ENCODE measurements at regions not wholly inside any gene's neighbourhood (a gene's known extent, or its start where the extent isn't known, plus 50 kb on each side); places are given as distances from the start of the nearest gene placed in this dataset.

GRCh38 chr10:10499839-10500238 is 517.8 kb upstream of the CELF2 start (continued):
- TF ChIP-seq SP1 (IDR thresholded peaks at IDR 0.05; ENCODE audit: low read depth), result no peak
- TF ChIP-seq ATF3 (IDR thresholded peaks at IDR 0.05), result no peak
- no peak for TF ChIP-seq POLR2A (IDR thresholded peaks at IDR 0.05; ENCODE audit: borderline replicate concordance, extremely low read depth, insufficient read depth, insufficient read length)
- no peak for TF ChIP-seq ZNF274 (IDR thresholded peaks at IDR 0.05; ENCODE audit: low read depth, low read length)
- no peak for TF ChIP-seq YY1 (IDR thresholded peaks at IDR 0.05; ENCODE audit: extremely low read depth, insufficient replicate concordance, low read depth, low read length)

DNA sequence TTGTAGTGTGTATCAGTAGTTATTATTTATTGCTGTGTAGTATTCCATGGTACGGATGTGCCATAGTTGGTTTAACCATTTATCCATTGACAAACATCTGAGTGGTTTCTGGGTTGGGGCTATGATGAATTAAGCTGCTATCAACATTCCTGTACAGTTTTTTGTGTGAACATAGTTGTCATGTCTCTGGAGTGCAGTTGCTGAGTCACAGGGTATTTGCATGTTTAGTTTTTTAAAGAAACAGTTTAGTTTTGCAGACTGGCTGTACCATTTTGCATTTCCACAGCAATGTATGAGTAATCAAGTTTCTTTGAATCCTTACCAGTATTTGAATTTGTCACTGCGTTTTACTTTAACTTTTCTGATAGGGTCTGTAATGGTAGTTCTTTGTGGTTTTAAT is 516.7 kb upstream of the CELF2 start:
- H3K9ac ChIP-seq (ENCODE audit: low read length), result no peak overlapping the region
- TF ChIP-seq EGR1 (IDR thresholded peaks at IDR 0.05; ENCODE audit: low read depth) (no peak), CTCF (IDR thresholded peaks at IDR 0.05 in 2 of 3, conservative IDR thresholded peaks at IDR 0.05 in 1 of 3; ENCODE audit: borderline replicate concordance in 1 of 3, insufficient read depth in 1 of 3, low read depth in 2 of 3, low read length in 2 of 3) (no peak), CEBPB (IDR thresholded peaks at IDR 0.05; ENCODE audit: low read depth) (no peak), FOSL1 (IDR thresholded peaks at IDR 0.05; ENCODE audit: low read depth) (no peak), POLR2A (IDR thresholded peaks at IDR 0.05; ENCODE audit: borderline replicate concordance, extremely low read depth, insufficient read depth, insufficient read length) (no peak), RAD21 (IDR thresholded peaks at IDR 0.05; ENCODE audit: low read depth) (no peak), ZFX (IDR thresholded peaks at IDR 0.05) (no peak), POLR2AphosphoS5 (IDR thresholded peaks at IDR 0.05; ENCODE audit: low read depth, low read length) (no peak)
- TF ChIP-seq, protein P1, sequence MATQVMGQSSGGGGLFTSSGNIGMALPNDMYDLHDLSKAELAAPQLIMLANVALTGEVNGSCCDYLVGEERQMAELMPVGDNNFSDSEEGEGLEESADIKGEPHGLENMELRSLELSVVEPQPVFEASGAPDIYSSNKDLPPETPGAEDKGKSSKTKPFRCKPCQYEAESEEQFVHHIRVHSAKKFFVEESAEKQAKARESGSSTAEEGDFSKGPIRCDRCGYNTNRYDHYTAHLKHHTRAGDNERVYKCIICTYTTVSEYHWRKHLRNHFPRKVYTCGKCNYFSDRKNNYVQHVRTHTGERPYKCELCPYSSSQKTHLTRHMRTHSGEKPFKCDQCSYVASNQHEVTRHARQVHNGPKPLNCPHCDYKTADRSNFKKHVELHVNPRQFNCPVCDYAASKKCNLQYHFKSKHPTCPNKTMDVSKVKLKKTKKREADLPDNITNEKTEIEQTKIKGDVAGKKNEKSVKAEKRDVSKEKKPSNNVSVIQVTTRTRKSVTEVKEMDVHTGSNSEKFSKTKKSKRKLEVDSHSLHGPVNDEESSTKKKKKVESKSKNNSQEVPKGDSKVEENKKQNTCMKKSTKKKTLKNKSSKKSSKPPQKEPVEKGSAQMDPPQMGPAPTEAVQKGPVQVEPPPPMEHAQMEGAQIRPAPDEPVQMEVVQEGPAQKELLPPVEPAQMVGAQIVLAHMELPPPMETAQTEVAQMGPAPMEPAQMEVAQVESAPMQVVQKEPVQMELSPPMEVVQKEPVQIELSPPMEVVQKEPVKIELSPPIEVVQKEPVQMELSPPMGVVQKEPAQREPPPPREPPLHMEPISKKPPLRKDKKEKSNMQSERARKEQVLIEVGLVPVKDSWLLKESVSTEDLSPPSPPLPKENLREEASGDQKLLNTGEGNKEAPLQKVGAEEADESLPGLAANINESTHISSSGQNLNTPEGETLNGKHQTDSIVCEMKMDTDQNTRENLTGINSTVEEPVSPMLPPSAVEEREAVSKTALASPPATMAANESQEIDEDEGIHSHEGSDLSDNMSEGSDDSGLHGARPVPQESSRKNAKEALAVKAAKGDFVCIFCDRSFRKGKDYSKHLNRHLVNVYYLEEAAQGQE (IDR thresholded peaks at IDR 0.05; ENCODE audit: low read depth), result no peak
- TF ChIP-seq, protein P2, sequence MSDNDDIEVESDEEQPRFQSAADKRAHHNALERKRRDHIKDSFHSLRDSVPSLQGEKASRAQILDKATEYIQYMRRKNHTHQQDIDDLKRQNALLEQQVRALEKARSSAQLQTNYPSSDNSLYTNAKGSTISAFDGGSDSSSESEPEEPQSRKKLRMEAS (IDR thresholded peaks at IDR 0.05), result no peak
- peaks cover 23 to 27% of the 10 kb centered on the region in 2 experiments; a peak in 3 of 4 replicates for H3K9me3 ChIP-seq (ENCODE audit: control insufficient read depth in 1 of 2, insufficient read depth in 1 of 2, low read depth in 1 of 2, low read length in 2 of 2)
- no peaks in the 10 kb centered on the region for H3K36me3 ChIP-seq (ENCODE audit: control insufficient read depth in 1 of 2, insufficient read depth in 2 of 2, low read length in 2 of 2)
- POLR2A ChIA-PET, result no interaction called here
- intact Hi-C loops (cut with micrococcal nuclease), result no loop called here
- no peak overlapping the region for H2AFZ ChIP-seq (ENCODE audit: low read depth, low read length, poor library complexity, severe bottlenecking)
- H3K27ac ChIP-seq (ENCODE audit: low read depth, low read length), result no peak overlapping the region
- no peaks in the 10 kb centered on the region for H3K9me2 ChIP-seq (ENCODE audit: insufficient read depth)
- no peak for DNase-seq (ENCODE audit: low read depth, low spot score)
- H3K4me3 ChIP-seq (replicated peaks in 1 of 2; ENCODE audit: low read depth in 1 of 2, low read length in 2 of 2), result no peak overlapping the region
- H3K4me1 ChIP-seq (ENCODE audit: control insufficient read depth in 1 of 2, insufficient read depth in 2 of 2, low read length in 2 of 2), result no peaks in the 10 kb centered on the region
- H4K20me1 ChIP-seq (ENCODE audit: insufficient read depth), result no peaks in the 10 kb centered on the region
- CTCF ChIA-PET, result no interaction called here
- ATAC-seq, result no peak
- H3K4me2 ChIP-seq (ENCODE audit: low read length), result no peak overlapping the region
- H3K27me3 ChIP-seq (ENCODE audit: insufficient read depth, low read length), result no peaks in the 10 kb centered on the region
- RAD21 ChIA-PET (ENCODE audit: low non-redundant PET in 1 of 2, low total read pairs in 2 of 2, uncharacterized antibody in 2 of 2, unreplicated experiment in 2 of 2), result no interaction called here
- no TSS peak for BruUV-seq (replicated peaks)
- no peaks in the 10 kb centered on the region for H3K79me2 ChIP-seq (ENCODE audit: insufficient read depth, low read length)

Measured in HCT116 (cell line).